ENCODE measurements at regions not wholly inside any gene's neighbourhood (a gene's known extent, or its start where the extent isn't known, plus 50 kb on each side); places are given as distances from the start of the nearest gene placed in this dataset.

GRCh38 chr7:28231176-28231575 lies 50.6 kb upstream of the JAZF1 start:
- no peak for DNase-seq (ENCODE audit: low read depth in 4 of 4, low spot score in 3 of 4)

GRCh38 chr7:28236560-28236959 lies 56.0 kb upstream of the JAZF1 start:
- no peak for DNase-seq (ENCODE audit: low read depth in 4 of 4, low spot score in 3 of 4)

- no peak for DNase-seq (ENCODE audit: low read depth in 4 of 4, low spot score in 3 of 4)
These were observed 56.8 kb upstream of the JAZF1 start for GRCh38 chr7:28237363-28237762.

GRCh38 chr7:28239823-28240204 lies 59.2 kb upstream of the JAZF1 start:
- no peak for DNase-seq (ENCODE audit: low read depth in 4 of 4, low spot score in 3 of 4)

GRCh38 chr7:28240481-28240880 lies 59.9 kb upstream of the JAZF1 start:
- no peak for DNase-seq (ENCODE audit: low read depth in 4 of 4, low spot score in 3 of 4)

- DNase-seq (ENCODE audit: low read depth in 4 of 4, low spot score in 3 of 4), result no peak
These were observed 63.3 kb upstream of the JAZF1 start for GRCh38 chr7:28243861-28244260.

GRCh38 chr7:28245123-28245878 lies 64.7 kb upstream of the JAZF1 start:
- no peak for DNase-seq (ENCODE audit: low read depth in 4 of 4, low spot score in 3 of 4)

- no peak for DNase-seq (ENCODE audit: low read depth in 4 of 4, low spot score in 3 of 4)
These were observed 66.4 kb upstream of the JAZF1 start for GRCh38 chr7:28246921-28247461.

GRCh38 chr7:28258240-28258639 lies 77.6 kb upstream of the JAZF1 start:
- DNase-seq (ENCODE audit: low read depth in 4 of 4, low spot score in 3 of 4), result no peak

- no peak for DNase-seq (ENCODE audit: low read depth in 4 of 4, low spot score in 3 of 4)
These were observed 80.4 kb upstream of the JAZF1 start for GRCh38 chr7:28260969-28261368.

- no peak for DNase-seq (ENCODE audit: low read depth in 4 of 4, low spot score in 3 of 4)
These were observed 83.2 kb upstream of the JAZF1 start for GRCh38 chr7:28263622-28264271.

- no peak for DNase-seq (ENCODE audit: low read depth in 4 of 4, low spot score in 3 of 4)
These were observed 85.8 kb upstream of the JAZF1 start for GRCh38 chr7:28266402-28266801.

- no peak for DNase-seq (ENCODE audit: low read depth in 4 of 4, low spot score in 3 of 4)
These were observed 86.4 kb upstream of the JAZF1 start for GRCh38 chr7:28267012-28267411.

GRCh38 chr7:28269700-28270361 lies 89.2 kb upstream of the JAZF1 start:
- no peak for DNase-seq (ENCODE audit: low read depth in 4 of 4, low spot score in 3 of 4)

- DNase-seq (ENCODE audit: low read depth in 4 of 4, low spot score in 3 of 4), result no peak
These were observed 89.9 kb upstream of the JAZF1 start for GRCh38 chr7:28270536-28270935.

- DNase-seq (ENCODE audit: low read depth in 4 of 4, low spot score in 3 of 4), result peak; percentile 11 to 25 (median 16)
These were observed 91.9 kb upstream of the JAZF1 start for GRCh38 chr7:28272461-28272877.

- no peak for DNase-seq (ENCODE audit: low read depth in 4 of 4, low spot score in 3 of 4)
These were observed 95.7 kb upstream of the JAZF1 start for GRCh38 chr7:28276298-28276697.

GRCh38 chr7:28277364-28277763 lies 96.8 kb upstream of the JAZF1 start:
- DNase-seq (ENCODE audit: low read depth in 4 of 4, low spot score in 3 of 4), result no peak

GRCh38 chr7:28277958-28278357 lies 97.4 kb upstream of the JAZF1 start:
- DNase-seq (ENCODE audit: low read depth in 4 of 4, low spot score in 3 of 4), result no peak

- no peak for DNase-seq (ENCODE audit: low read depth in 4 of 4, low spot score in 3 of 4)
These were observed 99.9 kb upstream of the JAZF1 start for GRCh38 chr7:28280516-28280915.

GRCh38 chr7:28290496-28290895 lies 109.9 kb upstream of the JAZF1 start:
- DNase-seq (ENCODE audit: low read depth in 4 of 4, low spot score in 3 of 4), result no peak

- DNase-seq (ENCODE audit: low read depth in 4 of 4, low spot score in 3 of 4), result no peak
These were observed 111.0 kb upstream of the JAZF1 start for GRCh38 chr7:28291559-28291958.
